Stimulated activated CD8-positive, alpha-beta memory T cell treated with anti-CD3 and anti-CD28 coated beads, Interleukin-4, amount 100 ng/mL, for 48 hours (primary cell): ENCODE measurements at regions not wholly inside any gene's neighbourhood (a gene's known extent, or its start where the extent isn't known, plus 50 kb on each side); places are given as distances from the start of the nearest gene placed in this dataset.

Source experiments
- DNase-seq: peaks from one replicate; pipeline ENCODE4 v3.0.0-alpha.2; 2020

DNA sequence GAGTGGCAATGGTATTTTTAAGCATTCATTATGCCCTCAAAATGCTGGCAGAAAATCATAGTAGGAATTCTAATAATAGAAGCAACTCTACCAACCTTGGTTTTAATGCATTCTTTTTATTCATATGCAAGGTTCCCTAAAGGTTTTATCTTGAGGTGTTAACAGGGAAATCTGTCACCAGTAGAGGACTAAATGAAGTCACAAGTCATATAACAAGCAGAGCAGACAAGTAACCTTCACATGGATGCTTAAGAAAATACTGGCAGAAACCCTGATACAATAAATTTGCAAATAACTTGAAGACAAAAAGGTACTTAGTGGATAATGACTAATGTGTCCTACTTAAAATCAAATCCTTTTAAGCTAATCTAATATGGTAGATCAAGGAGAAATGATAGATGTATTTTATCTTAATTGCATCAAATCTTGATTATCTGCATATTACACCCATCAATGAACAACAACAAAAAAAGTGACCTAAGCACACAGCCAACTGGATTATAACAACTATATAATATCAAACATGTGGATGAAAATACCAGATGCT lies 73.3 kb downstream of the RFC3 start:
- no peak for DNase-seq

DNA sequence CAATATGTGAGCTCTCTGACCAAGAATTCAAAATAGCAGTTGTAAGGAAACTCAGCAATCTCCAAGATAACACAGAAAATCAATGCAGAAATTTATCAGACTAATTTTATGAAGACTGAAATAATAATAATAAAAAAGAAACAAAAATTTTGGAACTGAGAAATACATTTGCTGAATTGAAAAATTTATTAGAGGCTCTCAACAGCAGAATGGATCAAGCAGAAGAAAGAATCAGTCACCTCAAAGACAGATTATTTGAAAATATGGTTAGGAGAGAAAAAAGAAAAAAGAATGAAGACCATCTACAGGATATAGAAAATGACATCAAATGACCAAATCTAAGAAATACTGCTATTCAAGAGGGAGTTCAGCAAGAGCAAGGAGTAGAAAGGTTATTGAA lies 75.6 kb downstream of the RFC3 start:
- DNase-seq: no peak

DNA sequence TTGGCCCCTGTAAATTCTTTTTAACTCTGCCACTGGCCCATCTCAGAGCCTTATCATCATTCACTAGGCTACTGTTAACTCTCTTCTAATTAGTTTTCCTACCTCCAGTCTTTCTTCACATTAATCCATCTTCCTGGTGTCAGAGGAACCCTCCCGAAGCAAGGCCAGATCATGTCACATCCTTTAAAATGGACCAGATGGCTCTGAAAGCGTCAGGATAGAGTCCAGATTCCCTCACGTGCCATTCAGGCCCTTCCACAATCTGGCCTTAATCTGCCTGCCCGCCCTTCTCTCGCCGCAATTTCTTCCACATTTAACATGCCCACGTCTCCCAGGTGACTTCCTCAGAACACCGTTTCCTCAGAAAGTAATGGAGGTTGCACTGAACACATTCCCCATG lies 86.5 kb downstream of the RFC3 start:
- DNase-seq: no peak

DNA sequence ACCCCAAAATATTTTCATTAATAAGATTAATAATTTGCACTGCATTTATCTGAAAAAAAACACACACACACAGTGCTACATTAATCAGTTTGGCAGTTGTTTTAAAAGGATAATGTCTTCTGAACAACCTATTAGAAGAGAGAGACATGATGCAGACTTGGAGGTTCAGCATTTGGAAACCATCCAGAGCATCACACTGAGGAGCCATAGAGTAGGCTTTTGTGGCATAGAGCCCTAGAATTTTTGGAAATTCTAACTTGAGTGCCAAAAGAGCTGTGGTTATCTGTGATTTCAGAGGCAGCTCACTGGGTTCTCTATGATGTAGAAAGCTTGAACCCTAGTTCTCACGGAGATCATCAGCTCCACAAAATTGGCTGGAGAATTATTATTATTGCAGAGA lies 90.2 kb downstream of the RFC3 start:
- no peak for DNase-seq

DNA sequence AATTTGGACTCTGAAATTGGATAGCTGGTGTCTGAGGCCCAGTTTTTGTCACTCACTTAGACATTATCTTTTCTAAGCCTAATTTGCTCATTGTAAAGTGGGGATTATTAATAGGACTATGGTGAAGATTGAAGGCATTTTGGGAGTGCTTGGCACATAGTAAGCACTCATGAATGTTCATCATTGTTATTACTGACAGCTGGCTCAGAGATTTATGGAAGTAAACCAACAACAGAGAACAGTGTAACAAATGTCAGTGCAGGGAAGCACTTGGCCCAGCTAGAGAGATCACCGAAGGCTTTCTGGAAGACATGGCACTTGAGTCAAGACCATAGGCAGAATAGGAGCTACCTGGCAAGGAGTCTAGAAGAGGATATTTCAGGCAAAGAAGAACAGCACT lies 92.3 kb downstream of the RFC3 start:
- no peak for DNase-seq

DNA sequence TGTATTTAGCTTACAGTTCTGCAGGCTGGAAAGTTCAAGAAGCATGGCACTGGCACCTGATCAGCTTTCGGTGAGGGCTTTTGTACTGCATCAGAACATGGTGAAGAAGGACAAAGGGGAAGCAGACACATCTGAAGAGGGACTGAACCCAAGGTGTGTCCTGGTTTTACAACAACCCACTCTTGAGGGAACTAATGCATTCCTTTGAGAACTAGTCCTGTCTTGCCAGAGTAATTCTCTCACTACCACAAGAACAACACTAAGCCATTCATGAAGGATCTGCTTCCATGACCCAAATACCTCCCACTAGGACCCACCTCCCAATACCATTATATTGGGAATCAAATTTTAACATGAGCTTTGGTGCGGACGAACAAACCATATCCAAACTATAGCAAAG lies 93.6 kb downstream of the RFC3 start:
- DNase-seq: no peak

DNA sequence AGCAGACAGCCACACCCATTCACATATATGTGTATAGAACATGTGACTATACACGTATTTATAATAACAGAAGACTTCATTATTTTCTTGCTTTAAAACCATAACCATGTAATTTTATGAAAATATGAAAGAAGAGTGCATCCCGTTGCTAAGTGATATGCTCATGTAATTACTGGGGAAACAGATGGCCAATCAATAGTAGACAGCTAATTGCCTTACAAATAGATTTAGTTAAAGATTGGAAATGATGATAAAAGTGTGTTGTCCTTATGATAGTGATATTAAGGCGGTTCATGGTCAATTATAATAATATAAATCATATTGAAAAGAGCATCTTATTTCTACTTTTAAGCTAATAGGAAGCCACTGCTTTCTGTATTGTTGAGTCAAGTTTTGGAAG lies 95.9 kb downstream of the RFC3 start:
- DNase-seq: no peak

DNA sequence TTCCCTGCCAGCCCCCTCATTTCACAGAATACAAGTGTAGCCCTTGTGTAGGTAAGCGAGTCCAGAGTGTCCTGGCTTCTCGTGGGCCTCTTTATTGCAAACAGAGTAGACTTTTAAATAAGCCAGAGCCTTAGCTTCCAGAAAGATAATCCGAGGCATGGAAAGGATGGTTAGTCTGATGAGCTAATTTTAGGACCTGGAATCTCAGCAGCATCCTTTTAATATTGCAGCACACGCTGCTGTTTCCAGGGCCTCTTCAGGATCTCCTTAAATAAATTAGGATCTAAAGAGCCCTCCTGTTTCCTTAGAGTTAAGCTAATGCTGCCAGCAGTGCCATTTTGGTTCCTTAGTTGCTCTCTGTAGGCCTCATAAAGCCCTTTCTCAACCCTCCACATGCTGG lies 99.2 kb downstream of the RFC3 start:
- no peak for DNase-seq

DNA sequence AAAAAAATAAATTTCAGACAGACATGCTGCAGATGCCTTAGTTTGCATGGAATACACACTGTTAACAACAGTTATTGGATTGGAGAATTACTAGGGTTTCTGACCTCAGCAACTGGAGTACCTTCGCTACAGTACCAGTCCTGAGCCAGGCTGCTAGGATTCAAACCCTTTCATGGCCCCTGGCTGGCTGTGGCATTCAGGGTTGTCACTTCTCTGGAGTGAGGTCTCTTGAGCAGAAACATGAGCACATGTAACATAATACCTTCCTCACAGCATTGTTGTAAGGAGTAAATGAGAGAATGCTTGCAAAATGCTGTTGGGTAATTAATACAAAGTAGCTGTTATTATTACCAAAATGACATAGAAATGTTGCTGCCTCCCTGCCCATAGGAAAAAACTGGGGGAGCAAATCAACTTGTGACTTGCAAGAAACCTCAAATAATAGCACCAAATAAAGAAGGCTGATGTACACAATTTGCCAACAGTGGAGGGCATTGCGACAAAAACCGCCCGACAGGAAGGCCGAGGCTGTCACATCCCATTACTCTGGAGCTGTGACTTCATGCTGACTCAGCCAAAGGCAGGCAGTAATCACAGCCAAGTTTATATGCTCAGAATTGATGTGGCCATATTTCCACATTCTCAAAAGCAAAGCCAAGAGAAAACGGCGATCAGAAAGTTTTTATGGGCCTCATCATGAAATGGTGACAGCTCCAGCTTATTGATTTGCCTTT lies 100.4 kb downstream of the RFC3 start:
- no peak for DNase-seq

DNA sequence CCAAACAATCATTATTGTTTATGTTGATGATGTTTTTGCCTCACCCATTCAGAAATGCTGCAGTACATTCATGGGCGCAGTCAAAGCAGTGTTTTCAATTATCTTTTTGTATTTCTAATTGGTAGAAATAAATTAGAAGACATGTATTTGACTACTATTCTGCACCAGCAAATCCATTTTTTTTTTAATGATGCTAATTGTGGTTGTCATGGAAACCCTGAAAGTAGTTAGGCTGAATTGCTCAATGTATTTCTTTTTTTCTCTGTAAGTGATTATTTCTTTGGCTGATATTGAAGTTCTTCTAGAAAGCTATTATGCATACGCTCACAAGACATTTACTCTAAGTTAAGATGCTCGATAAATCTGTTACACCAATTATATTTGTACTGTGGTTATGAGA lies 101.2 kb downstream of the RFC3 start:
- DNase-seq: no peak

DNA sequence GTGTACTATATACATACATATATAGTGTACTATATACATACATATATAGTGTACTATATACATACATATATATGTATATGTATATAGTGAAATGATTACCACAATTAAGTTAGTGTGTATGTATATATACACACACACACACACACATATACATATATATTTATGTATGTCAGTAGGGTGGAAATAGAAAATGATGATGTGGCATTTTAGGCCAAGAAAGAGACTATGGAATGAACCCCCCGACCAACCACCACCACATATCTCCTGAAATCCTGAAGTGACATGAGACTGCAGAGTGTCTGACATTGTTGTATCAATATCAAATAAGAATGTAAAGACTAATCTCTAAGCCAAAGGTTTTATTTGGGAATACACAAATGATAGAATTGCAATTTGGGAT lies 107.6 kb downstream of the RFC3 start:
- DNase-seq: no peak

DNA sequence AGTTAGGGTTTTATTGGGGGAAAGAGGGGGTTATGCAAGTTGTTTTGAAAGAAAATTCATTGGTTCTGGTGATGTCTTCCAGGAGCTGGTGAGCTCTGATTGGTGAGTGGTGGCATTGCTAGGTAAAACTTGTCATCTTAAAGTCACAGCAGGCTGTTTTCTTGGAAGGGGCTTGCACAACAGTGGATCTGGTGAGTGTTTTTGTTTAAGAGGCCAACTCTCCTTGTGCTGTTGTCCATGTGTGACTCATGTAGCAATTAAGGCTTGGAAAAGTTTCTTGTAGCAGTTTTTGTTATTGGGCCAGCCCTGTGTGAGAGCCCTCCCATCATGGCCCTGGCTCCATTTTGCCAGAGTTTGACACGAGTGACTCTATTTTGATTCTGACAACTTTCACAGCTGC lies 109.4 kb downstream of the RFC3 start:
- DNase-seq: no peak

DNA sequence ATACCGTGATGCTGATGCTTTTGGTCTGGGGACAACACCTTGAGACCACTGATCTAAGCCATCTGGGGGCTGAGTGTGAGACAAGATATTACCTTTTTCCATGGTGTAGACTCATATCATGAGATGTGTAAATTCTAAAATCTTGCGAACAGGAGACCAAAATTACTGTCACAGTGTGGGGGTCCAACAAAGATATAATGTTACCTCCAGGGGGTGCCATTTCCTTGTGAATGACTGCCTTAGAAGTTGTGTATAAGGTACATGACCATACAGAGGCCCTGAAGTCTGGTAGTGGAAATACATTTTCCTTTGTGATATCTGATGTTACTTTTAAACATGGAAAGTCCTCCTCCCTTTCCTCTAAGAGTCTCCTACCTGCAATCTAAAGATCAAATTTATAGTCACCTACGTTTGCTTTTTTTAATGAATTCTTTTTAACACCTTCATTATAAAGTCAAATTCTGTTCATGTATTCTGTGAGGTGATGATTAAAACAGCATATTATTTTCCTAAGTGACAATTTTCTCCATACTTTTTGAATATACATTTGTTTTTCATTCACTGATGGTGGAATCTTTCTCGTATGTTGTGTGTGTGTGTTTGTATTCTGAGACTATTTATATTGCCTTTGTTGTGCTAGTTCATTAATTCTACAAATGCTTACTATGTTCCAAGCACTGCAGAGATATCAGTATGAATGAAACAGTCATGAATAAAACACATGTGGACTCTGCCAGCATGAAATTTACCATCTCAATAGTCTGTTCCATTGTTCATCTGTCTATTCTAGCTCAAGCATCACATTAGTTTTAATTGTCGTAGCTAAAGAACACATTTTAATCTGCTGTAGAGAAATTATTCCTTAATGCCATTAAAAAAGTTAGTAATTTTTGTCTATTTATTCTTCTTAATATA lies 113.7 kb downstream of the RFC3 start:
- DNase-seq: no peak

DNA sequence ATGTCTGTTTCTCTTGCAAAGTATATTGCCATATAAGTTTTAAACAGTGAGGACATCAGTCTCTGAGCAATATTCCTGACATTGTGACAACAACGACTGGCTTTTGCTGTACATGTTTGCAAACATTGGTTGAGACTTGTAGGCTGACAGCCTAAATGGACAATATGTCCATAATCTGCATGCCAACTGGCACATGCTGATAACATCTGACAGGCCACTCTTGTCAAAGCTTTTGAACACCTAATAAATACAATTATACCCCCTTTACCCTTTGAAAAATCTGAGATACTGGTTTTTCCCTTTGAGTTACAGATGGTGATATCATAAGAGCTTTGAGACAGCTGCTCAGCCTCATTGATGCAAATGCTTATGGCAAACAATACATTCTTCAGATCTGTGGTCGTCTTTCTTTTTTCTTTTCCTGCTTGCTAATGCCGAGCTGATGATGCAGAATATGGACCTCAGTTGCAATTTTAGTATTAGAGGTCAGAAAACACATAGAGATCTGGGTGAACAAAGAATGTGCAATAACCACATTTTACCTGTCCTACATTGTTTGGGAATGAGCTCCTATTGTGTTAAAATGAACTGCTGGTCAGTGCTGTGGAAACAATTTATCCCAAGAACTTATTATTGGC lies 114.9 kb downstream of the RFC3 start:
- DNase-seq: no peak

DNA sequence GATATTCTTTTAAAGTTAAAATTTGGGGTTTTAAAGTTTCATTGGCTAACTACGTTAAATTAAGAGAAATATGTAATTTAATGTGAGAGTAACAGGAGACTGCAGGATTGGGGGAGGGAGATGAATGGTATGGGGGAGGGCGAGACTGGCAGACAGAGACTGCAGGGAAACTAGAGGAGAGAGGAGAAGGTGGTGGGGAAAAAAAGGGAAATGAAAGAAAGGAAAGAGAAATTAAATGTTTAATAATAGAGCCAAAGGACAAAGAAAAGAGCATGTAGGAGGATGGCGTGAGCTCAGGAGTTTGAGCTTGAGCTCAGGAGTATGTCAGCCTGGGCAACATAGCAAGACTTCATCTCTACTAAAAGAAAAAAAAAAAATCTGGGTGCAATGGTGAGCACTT lies 115.9 kb downstream of the RFC3 start:
- DNase-seq: no peak

DNA sequence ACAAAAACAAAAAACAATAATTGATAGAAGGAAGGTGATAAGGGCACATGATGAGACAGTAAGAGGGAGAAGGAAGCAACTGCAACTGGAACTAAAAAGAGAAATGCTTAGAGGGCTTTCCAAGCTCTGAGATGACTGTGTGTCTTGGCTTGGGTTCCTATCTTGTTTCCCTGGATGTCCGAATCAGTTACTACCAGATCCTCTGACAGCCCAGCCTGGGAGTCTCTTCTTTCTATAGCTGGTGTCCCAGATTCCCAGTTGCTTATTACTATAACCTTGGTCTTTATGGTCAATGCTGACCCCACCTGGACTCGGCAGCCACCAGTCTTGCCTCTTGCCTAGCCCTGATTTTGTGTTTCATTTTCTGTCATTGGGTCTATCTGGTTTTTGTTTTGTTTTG lies 116.4 kb downstream of the RFC3 start:
- no peak for DNase-seq

DNA sequence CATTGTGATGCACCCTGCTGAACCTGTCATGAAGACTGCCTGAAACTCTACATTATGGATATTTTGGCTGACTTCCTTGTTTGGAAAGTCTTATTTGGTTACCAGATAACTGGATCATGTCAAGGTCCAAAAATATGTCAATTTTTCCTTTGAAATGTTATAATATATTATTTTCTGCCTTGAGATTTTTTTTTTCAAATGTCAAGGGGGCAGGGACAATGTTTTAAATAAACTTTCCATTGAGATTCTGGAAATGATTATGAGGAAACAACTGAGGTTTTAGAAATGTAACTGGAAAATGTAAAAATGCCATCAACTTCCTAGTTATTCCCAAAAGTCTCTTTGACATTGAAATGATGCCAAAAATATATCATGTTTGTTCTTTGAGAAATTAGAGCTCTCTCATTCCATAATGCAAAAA lies 117.0 kb downstream of the RFC3 start:
- DNase-seq: no peak

DNA sequence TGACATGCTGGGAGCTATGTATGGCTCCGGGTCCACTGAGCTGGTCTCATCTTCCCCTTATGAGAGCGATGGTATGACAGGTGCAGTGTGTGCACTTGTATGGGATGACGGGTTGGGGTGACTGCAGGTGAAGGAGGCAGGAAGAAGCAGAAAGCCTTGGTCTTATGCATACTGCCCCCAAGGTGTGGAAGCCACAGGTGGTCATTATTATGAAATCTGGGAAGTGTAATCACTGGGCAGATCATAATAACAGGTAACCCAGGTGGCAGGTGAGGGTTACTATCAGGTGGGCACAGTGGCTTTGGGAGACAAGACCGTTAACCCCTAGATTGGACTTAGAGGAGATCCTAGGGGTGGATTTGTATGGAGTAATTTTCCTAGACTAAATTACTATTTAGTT lies 118.0 kb downstream of the RFC3 start:
- no peak for DNase-seq

DNA sequence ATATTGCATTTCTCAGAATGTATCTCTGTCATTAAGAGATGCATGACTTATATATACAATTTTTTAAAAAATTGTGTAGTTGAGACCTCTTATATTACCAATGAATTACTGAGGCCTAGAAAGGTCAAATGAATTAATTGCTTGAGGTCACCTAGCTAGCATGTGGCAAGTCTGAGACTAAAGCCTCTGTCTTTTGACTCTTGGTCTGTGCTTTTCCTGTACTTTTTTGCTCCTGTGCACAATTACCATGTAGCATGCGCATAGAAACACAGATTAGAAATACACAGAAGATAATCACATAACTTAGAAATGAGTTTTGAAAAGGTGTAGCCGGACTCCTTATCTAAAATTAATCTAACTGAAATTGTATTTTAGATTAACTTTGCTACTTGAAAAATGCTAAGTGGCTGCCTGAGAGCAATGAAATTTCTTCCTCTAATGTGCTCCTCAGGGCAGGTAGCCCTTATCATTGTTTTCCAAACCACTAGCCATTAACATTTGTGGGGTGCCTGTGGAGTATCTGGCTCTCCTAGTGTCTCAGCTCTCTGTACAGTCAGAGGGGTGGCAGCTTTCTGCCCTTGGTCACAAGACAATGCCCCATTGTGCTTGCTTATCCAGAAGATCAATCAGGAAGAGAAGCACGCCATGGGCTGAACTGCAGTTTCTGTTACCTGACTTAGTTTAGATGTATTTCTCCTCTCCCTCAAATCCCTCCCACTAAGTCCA lies 119.6 kb downstream of the RFC3 start:
- DNase-seq: no peak

DNA sequence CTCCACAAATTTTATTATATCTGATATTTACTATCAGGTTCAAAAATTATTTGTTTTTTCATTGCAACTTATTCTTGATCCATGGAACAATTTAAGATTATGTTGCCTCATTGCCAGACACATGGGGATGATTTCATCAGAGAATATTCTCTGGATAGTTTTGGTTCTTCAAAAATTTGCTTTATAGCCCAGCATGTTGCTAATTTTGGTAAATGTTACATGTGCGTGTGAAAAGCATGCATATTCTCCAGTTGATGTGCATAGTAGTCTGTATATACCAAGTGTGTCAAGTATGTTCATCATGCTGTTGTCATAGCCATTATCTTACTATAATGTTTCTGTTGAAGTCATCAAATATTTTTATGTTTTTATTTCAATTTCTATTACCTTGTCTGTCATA lies 122.3 kb downstream of the RFC3 start:
- DNase-seq: no peak

DNA sequence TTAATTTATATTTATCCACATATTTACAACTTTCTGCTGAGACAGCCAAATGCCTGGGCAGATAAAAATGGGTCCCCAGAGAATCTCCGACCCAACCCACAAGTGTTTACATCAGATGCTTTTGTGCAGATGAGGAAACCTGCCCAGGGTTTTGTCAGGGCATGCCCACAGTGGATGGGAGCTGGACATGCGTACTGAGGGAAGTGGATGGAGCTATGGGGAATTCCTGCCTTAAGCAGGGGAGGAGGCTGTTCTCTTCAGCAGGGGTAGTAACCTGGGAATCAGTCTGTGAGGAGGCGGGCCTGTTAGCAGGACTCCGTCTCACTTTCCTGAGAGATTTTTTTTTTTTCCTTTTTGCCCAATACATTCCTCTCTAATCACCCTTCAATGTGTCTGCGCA lies 122.9 kb downstream of the RFC3 start:
- no peak for DNase-seq

DNA sequence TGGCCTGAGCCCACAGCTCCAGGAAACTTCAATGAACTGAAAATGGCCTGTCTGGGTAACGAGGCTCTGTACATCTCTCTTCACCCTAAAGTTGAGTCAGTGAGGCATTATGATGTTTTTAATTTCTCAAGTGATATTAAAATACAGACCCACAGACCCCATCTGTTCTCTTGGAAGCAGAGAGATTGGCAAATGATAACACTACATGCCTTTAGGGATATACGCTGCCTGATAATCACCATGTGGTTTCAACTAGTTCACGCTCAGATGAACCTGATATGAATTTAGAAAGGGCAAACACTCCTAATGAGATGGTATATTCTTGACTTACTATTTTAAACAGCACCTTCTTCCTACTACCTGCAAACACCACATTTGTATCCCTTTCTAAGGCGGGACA lies 127.5 kb downstream of the RFC3 start:
- DNase-seq: no peak

DNA sequence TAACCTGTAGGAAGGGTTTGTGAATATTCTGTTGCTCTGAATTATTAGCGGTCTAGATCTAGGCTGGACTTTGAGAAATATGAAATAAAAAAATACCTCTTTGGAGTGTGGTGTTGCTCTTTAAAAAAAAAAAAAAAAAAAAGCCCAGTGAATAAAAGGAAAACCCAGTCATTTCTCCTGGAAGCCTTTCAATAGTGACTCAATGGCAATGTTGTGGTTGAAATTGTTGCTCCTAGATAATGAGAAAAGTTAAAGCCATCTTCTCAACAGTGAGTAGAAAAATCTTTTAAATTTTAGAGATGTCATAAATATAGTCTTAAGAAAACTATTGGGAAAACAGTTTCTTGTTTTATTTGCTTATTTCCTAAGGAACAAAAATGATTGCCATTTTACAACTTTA lies 135.3 kb downstream of the RFC3 start:
- DNase-seq: no peak
